Osteoblast (primary cell): ENCODE measurements at regions not wholly inside any gene's neighbourhood (a gene's known extent, or its start where the extent isn't known, plus 50 kb on each side); places are given as distances from the start of the nearest gene placed in this dataset.
A peak's percentile ranks its signal among the peaks of the same experiment; 100 is the strongest.

Source experiments
- DNase-seq: peaks from one replicate; pipeline ENCODE4 v3.0.0; 2011; ENCODE audit warnings: low spot score, mixed read lengths; ENCODE audit not compliant: insufficient read length; ENCODE audit errors: missing footprints
- H2AFZ ChIP-seq: 2 replicates; pipeline ENCODE4 v1.6.0; 2011; ENCODE audit warnings: mild to moderate bottlenecking, low read length
- H3K27ac ChIP-seq: 2 replicates; pipeline ENCODE4 v1.5.1; 2011; ENCODE audit warnings: mild to moderate bottlenecking, low read depth, low read length, moderate library complexity
- H3K27me3 ChIP-seq: 2 replicates; pipeline ENCODE4 v1.6.0; 2012; ENCODE audit warnings: mild to moderate bottlenecking, control low read depth, inconsistent platforms, low read length, moderate library complexity; ENCODE audit not compliant: insufficient read depth
- H3K36me3 ChIP-seq: 2 replicates; pipeline ENCODE4 v1.5.1; 2011; ENCODE audit warnings: mild to moderate bottlenecking, low read length, control low read depth, moderate library complexity; ENCODE audit not compliant: insufficient read depth
- H3K4me1 ChIP-seq: 2 replicates; pipeline ENCODE4 v1.5.1; 2011; ENCODE audit warnings: mild to moderate bottlenecking, low read length, control low read depth, moderate library complexity; ENCODE audit not compliant: insufficient read depth
- H3K4me2 ChIP-seq: 2 replicates; pipeline ENCODE4 v1.6.0; 2011; ENCODE audit warnings: mild to moderate bottlenecking, low read length; ENCODE audit not compliant: insufficient read depth
- H3K4me3 ChIP-seq: fragments of 200-600 bp; sonication (generic); 3 replicates; pipeline ENCODE4 v1.5.1; 2012; ENCODE audit warnings: mild to moderate bottlenecking, low read length, inconsistent platforms; ENCODE audit not compliant: insufficient read depth
- H3K79me2 ChIP-seq: 2 replicates; pipeline ENCODE4 v1.6.0; 2012; ENCODE audit warnings: mild to moderate bottlenecking, low read length, control low read depth, inconsistent platforms; ENCODE audit not compliant: insufficient read depth
- H3K9me3 ChIP-seq: 2 replicates; pipeline ENCODE4 v1.5.1; 2011; ENCODE audit warnings: low read depth, low read length, control low read depth
- H4K20me1 ChIP-seq: 2 replicates; pipeline ENCODE4 v1.6.0; 2012; ENCODE audit warnings: mild to moderate bottlenecking, low read length, control low read depth; ENCODE audit not compliant: insufficient read depth
- TF ChIP-seq, protein P1 (sequence below): IDR thresholded peaks from 2 replicates; pipeline ENCODE4 v1.5.1; 2011; ENCODE audit warnings: mild to moderate bottlenecking, low read depth, low read length, moderate library complexity; ENCODE audit errors: extremely low read depth

DNA sequence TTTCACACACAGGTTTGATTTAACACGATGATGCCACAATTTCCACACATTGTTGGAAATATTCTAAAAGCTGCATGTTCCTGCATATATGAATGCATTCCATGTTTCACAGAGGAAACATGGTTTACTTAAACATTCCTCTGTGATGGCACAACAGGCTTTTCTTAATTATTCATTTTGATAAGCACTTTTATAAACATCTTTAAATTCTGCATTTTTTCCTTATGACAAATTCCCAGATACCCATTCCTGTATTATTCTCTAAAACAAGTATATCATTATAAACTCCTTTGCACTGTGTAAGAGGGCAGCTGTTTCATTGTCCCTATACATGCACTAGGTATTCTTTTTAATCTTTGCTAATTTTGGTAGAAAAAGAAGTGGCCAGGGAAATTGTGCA, 532.3 kb downstream of the SOX6 start:
- no peaks in the 10 kb centered on the region for H3K9me3 ChIP-seq
- H3K4me1 ChIP-seq: peaks cover 12% of the 10 kb centered on the region
- H3K79me2 ChIP-seq: no peaks in the 10 kb centered on the region
- H3K4me2 ChIP-seq: no peak overlapping the region
- no peak overlapping the region for H3K4me3 ChIP-seq
- TF ChIP-seq, protein P1, sequence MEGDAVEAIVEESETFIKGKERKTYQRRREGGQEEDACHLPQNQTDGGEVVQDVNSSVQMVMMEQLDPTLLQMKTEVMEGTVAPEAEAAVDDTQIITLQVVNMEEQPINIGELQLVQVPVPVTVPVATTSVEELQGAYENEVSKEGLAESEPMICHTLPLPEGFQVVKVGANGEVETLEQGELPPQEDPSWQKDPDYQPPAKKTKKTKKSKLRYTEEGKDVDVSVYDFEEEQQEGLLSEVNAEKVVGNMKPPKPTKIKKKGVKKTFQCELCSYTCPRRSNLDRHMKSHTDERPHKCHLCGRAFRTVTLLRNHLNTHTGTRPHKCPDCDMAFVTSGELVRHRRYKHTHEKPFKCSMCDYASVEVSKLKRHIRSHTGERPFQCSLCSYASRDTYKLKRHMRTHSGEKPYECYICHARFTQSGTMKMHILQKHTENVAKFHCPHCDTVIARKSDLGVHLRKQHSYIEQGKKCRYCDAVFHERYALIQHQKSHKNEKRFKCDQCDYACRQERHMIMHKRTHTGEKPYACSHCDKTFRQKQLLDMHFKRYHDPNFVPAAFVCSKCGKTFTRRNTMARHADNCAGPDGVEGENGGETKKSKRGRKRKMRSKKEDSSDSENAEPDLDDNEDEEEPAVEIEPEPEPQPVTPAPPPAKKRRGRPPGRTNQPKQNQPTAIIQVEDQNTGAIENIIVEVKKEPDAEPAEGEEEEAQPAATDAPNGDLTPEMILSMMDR: no peak
- no peak overlapping the region for H2AFZ ChIP-seq
- H3K27me3 ChIP-seq: no peaks in the 10 kb centered on the region
- no peaks in the 10 kb centered on the region for H3K36me3 ChIP-seq
- no peak overlapping the region for H3K27ac ChIP-seq
- no peak for DNase-seq
- no peaks in the 10 kb centered on the region for H4K20me1 ChIP-seq

DNA sequence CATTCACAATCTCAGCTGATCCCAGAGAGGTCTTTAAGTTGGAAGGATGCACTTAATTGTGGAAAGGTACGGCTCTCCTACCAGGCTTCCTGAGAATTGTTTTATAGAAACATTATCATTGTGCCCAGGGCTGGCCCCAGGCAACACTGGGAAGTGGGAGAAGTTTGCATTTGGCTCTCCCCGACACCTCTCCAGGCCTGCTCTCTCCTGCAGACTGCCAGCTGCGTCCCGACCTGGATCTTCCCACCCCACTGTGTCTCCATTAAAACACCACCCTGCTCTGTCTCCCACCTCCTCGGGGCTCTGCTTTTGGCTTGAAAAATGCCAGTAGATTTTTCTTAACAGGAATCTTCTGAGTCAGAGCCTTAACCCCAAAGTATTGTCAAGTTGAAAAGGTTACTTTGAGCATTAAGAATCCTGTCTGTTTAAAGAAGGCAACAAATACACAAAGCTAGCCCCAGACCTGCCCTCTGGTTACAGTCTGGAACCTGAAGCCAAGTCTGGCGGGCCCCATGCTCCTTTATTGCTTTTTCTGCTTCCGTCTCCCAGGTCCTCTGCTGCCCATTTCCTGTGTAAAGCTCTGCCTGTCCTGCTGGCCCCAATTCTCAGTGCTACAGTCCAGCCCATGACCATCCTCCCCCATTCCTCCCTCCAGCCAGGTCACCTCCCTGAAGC, 530.2 kb downstream of the SOX6 start:
- no peak for DNase-seq
- Histone ChIP-seq H3K27ac (no peak overlapping the region), H4K20me1 (no peaks in the 10 kb centered on the region), H3K4me2 (no peak overlapping the region), H3K36me3 (no peaks in the 10 kb centered on the region), H2AFZ (no peak overlapping the region), H3K79me2 (no peaks in the 10 kb centered on the region), H3K4me1 (peaks cover 12% of the 10 kb centered on the region), H3K4me3 (no peak overlapping the region), H3K27me3 (no peaks in the 10 kb centered on the region), H3K9me3 (no peaks in the 10 kb centered on the region)
- TF ChIP-seq, protein P1: no peak

DNA sequence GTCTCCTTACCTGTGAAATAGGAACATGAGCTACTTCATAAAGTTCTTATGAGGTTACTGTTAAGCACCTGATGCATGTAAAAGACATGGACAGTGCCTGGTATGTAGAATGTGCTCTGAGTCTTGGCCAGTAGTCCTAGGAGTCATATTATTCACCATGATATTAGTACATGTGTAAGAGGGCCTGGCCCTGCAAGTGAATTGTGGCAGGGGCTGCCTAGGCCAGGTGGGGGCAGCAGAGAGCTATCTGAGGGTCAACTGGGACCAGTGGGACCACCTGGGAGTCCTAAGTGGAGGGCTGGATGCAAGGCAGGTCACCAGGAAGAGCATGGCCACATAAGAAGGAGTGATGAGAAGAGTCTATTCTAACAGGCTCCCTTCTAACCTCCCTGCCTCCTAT, 529.5 kb downstream of the SOX6 start:
- TF ChIP-seq, protein P1: peak; percentile 68
- Histone ChIP-seq H2AFZ (no peak overlapping the region), H3K4me2 (no peak overlapping the region), H3K27ac (no peak overlapping the region), H3K4me3 (no peak overlapping the region), H3K36me3 (no peaks in the 10 kb centered on the region), H4K20me1 (no peaks in the 10 kb centered on the region), H3K4me1 (peaks cover 12% of the 10 kb centered on the region), H3K79me2 (no peaks in the 10 kb centered on the region), H3K27me3 (no peaks in the 10 kb centered on the region), H3K9me3 (no peaks in the 10 kb centered on the region)
- DNase-seq: no peak

DNA sequence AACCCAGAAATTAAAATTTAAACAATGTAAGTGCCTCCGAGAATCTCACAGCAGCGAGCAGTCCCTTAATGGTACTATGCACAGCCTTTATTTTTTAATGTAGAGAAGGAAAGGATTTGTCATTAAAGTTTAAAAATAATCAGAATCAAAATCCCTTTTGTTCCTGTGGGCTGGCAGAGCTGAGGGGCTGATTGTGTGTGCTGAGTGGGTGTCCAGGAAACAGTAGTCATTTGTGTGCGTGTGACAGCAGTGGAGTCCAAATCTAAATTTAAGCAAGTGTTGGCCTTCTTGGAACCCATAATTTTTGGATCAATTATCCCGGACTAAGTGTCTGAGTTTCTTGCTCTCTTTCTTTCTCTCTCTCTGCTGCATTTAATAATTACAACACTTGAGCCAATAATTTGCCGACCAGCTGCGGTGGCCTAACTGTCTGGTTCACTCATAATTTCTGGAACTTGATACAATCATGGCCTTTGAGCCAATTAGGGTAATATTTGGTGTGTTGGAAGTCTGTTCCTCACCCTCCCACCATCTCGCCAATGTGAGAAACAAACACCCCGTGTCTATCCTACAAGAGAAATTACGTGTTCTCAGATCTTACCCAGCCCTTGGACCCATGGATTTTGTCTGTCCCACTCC, 528.0 kb downstream of the SOX6 start:
- no peaks in the 10 kb centered on the region for H3K9me3 ChIP-seq
- H3K79me2 ChIP-seq: no peaks in the 10 kb centered on the region
- no peak overlapping the region for H3K27ac ChIP-seq
- H2AFZ ChIP-seq: peak overlapping the region; percentile 21
- H3K27me3 ChIP-seq: no peaks in the 10 kb centered on the region
- H3K4me3 ChIP-seq: no peak overlapping the region
- TF ChIP-seq, protein P1: no peak
- H3K4me1 ChIP-seq: peaks cover 12% of the 10 kb centered on the region
- H3K4me2 ChIP-seq: no peak overlapping the region
- no peaks in the 10 kb centered on the region for H3K36me3 ChIP-seq
- H4K20me1 ChIP-seq: no peaks in the 10 kb centered on the region
- DNase-seq: no peak
